ENCODE measurements at regions not wholly inside any gene's neighbourhood (a gene's known extent, or its start where the extent isn't known, plus 50 kb on each side); places are given as distances from the start of the nearest gene placed in this dataset.

DNA sequence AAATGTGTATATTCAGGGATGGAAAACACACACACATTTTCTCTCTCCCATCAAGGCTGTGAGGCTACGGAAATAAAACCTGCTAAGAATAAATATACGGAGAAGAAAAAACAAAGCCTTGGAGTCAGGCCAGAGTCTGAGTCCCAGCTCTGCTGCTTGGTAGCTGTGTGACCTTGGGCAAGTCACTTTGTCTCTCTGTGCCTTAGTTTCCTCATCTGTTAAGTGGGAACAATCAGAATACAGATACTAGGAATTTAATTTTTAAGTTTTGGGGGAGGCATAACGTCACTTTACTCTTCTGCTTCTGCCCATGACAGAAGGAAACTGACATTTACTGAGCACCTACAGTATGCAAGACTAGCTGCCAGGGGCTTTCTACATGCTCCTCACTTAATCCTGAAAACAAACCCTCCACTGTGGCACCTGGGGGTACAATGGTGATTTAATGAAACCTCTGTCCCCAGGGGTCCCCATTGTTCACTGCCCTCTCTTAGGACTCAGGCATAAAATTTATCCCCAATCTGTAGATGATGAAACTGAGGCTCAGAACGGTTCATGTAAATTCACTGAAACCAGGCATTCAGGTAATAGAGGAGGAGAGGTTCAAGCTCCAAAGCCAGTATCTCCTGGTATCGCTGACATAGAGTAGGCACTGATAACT lies 131.9 kb upstream of the SERPIND1 start:
- WGBS, 2 donors, result 40 to 54% methylated on average over 5 of the region's 5 CpGs

DNA sequence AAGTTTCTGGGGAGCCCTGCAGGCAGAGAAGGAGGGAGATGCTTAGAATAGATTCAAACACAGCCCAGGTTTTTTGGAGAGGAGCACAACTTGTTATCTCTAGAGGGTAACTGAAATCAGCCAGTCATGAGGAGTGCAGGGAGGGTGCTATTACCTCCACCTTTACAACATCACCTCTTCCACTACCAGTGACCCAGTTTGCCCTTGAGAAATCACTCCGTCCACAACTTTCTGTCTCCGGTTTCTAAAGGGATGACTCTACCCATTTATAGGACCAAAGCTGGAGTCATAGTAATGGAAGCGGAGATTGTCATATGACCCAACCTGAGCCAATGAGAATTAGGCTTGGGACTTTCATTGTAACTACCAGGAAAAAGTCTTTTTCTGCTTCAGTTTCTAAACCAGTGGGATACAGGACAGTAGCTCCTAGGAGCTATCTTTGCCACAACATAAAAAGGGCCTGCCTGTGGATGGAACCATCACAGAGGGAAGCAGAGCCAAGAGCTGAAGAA lies 131.2 kb upstream of the SERPIND1 start:
- ATAC-seq (no peak), FAIRE-seq (no peak), DNase-seq (peak in 1 of 6 donors; percentile 0)
- Histone ChIP-seq H3K4me3 (no peak overlapping the region), H3K27me3 (no peaks in the 10 kb centered on the region), H3K27ac (no peak overlapping the region), H3K9me3 (no peaks in the 10 kb centered on the region), H3K4me1 (peaks cover 0 to 10% (median 0%) of the 10 kb centered on the region in 3 donors), H3K36me3 (no peaks in the 10 kb centered on the region)
- intact Hi-C loops (cut with DNase I), result no loop called here
- WGBS, 2 donors, result 77 to 79% methylated on average over 3 of the region's 3 CpGs
- TF ChIP-seq, protein P1, sequence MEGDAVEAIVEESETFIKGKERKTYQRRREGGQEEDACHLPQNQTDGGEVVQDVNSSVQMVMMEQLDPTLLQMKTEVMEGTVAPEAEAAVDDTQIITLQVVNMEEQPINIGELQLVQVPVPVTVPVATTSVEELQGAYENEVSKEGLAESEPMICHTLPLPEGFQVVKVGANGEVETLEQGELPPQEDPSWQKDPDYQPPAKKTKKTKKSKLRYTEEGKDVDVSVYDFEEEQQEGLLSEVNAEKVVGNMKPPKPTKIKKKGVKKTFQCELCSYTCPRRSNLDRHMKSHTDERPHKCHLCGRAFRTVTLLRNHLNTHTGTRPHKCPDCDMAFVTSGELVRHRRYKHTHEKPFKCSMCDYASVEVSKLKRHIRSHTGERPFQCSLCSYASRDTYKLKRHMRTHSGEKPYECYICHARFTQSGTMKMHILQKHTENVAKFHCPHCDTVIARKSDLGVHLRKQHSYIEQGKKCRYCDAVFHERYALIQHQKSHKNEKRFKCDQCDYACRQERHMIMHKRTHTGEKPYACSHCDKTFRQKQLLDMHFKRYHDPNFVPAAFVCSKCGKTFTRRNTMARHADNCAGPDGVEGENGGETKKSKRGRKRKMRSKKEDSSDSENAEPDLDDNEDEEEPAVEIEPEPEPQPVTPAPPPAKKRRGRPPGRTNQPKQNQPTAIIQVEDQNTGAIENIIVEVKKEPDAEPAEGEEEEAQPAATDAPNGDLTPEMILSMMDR (IDR thresholded peaks at IDR 0.05), result no peak

More for the DNA sequence above, 131.9 kb upstream of the SERPIND1 start:
- FAIRE-seq (no peak), ATAC-seq (no peak), DNase-seq (no peak)
- no peak overlapping the region for H3K27ac ChIP-seq
- no peak overlapping the region for H3K4me3 ChIP-seq
- H3K27me3 ChIP-seq, result no peaks in the 10 kb centered on the region
- no peaks in the 10 kb centered on the region for H3K9me3 ChIP-seq
- no peaks in the 10 kb centered on the region for H3K36me3 ChIP-seq
- peaks cover 0 to 11% (median 0%) of the 10 kb centered on the region in 3 donors for H3K4me1 ChIP-seq
- TF ChIP-seq, protein P1 (IDR thresholded peaks at IDR 0.05), result no peak
- intact Hi-C loops (cut with DNase I), result no loop called here

DNA sequence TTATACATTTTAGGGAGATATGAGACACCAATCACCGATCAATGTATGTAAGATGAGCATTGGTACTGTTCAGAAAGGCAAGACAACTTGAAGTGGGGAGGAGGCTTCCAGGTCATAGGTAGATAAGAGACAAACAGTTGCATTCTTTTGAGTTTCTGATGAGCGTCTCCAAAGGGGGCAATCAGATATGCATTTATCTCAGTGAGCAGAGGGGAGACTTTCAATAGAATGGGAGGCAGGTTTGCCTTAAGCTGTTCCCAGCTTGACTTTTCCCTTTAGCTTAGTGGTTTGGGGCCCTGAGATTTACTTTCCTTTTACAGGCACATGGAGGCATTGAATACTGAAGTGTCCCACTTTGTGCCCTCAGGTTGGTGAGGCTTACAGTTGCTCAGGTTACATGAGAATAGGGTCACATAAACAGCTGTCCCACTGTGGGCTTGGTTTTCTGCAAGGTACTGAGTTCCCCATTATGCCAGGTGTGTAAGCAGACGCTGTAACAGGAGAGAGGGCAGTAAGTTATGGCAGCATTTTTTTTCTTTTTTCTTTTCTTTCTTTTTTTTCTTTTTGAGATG lies 129.8 kb upstream of the SERPIND1 start:
- 89 to 96% methylated on average over 3 of the region's 3 CpGs for WGBS, 2 donors
- no peak for FAIRE-seq
- DNase-seq, result no peak

DNA sequence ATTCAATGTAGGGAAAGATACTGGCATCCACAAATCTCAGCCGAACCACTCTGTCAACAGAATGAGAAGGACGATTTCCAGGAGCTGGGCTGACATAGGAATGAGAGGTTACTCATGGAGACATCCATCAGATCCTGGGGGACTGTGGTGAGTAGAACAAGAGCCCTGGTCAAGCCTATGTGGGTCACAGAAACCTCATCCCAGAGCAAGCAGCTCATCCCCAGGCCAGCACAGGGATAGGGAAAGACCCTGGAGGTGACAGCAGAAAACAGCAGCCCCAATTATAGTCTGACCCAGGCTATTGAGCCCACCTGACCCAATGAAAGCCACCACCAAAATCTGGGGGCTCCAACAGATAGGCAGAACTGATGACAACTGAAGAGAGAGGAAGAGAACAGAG lies 128.0 kb upstream of the SERPIND1 start:
- no peak overlapping the region for H3K27ac ChIP-seq
- 73% methylated on average over 2 of the region's 2 CpGs for WGBS, 2 donors
- no peaks in the 10 kb centered on the region for H3K36me3 ChIP-seq
- TF ChIP-seq, protein P1 (IDR thresholded peaks at IDR 0.05), result no peak
- peak in 1 of 6 donors; percentile 4 for DNase-seq
- intact Hi-C loops (cut with DNase I), result no loop called here
- FAIRE-seq, result no peak
- H3K4me1 ChIP-seq, result no peaks in the 10 kb centered on the region
- no peak overlapping the region for H3K4me3 ChIP-seq
- H3K9me3 ChIP-seq, result no peaks in the 10 kb centered on the region
- H3K27me3 ChIP-seq, result no peaks in the 10 kb centered on the region
- no peak for ATAC-seq

More for the DNA sequence above, 129.8 kb upstream of the SERPIND1 start:
- TF ChIP-seq, protein P1 (IDR thresholded peaks at IDR 0.05), result no peak
- no peak for ATAC-seq
- intact Hi-C loops (cut with DNase I), result no loop called here
- no peaks in the 10 kb centered on the region for H3K27me3 ChIP-seq
- H3K36me3 ChIP-seq, result no peaks in the 10 kb centered on the region
- H3K4me1 ChIP-seq, result no peaks in the 10 kb centered on the region
- H3K9me3 ChIP-seq, result no peaks in the 10 kb centered on the region
- no peak overlapping the region for H3K27ac ChIP-seq
- H3K4me3 ChIP-seq, result no peak overlapping the region

DNA sequence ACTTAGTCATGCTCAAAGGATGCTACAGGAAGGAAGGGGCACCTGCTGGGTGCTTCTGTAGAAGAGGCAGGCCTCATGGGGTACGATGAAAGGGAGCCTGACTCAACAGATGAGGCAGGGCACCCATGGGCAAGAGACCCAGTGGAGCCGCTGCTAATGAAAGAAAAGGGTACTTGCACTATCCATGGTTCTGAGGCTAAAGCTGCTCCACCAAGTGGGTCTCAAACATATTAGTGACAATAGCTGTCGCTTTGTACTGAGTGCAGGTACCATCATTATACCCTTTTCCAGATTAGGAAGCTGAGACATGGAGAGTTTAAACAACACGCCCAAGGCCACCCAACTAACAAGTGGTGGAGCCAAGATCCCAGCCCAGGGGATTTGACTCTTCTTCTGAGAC lies 127.5 kb upstream of the SERPIND1 start:
- Histone ChIP-seq H3K9me3 (no peaks in the 10 kb centered on the region), H3K27ac (no peak overlapping the region), H3K4me1 (no peaks in the 10 kb centered on the region), H3K27me3 (no peaks in the 10 kb centered on the region), H3K4me3 (no peak overlapping the region), H3K36me3 (no peaks in the 10 kb centered on the region)
- TF ChIP-seq, protein P1 (IDR thresholded peaks at IDR 0.05), result no peak
- ATAC-seq (no peak), FAIRE-seq (no peak), DNase-seq (peak in 1 of 6 donors; percentile 13)
- intact Hi-C loops (cut with DNase I), result no loop called here
- 90 to 97% methylated on average over 4 of the region's 4 CpGs for WGBS, 2 donors

All from pancreas (tissue), 10 donors.